HEK293 (cell line): ENCODE measurements at regions not wholly inside any gene's neighbourhood (a gene's known extent, or its start where the extent isn't known, plus 50 kb on each side); places are given as distances from the start of the nearest gene placed in this dataset.

Source experiments
- BCL11A ChIP-seq: fragments of 450-650 bp; formaldehyde crosslinking; IDR thresholded peaks from 2 replicates; pipeline ENCODE4 v1.5.1; 2016; ENCODE audit warnings: low read depth, missing biosample characterization, missing genetic modification characterization
- TF ChIP-seq, protein P1 (sequence below): fragments of 450-650 bp; formaldehyde crosslinking; IDR thresholded peaks from 2 replicates; pipeline ENCODE4 v1.5.1; 2016; ENCODE audit warnings: missing biosample characterization, missing genetic modification characterization

DNA sequence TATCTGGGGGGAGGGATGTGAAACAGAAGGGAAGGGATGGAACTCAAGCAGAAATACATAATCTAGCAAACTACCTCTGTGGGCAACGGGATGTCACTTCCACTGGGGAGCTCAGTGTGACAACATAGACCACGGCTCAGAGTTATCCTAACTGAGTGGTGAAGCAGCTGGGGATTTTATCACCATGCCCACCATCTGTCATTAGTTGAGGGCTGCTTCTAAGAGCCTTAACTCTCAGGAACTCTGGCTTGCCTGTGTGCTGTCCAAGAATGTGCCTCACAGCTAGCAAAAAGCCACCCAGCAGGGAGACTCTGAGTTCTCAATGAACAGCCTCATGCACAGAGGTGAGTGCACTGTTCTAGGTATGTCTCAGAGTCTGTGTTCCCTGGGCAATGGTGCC lies 90.6 kb upstream of the CXCL14 start:
- TF ChIP-seq, protein P1, sequence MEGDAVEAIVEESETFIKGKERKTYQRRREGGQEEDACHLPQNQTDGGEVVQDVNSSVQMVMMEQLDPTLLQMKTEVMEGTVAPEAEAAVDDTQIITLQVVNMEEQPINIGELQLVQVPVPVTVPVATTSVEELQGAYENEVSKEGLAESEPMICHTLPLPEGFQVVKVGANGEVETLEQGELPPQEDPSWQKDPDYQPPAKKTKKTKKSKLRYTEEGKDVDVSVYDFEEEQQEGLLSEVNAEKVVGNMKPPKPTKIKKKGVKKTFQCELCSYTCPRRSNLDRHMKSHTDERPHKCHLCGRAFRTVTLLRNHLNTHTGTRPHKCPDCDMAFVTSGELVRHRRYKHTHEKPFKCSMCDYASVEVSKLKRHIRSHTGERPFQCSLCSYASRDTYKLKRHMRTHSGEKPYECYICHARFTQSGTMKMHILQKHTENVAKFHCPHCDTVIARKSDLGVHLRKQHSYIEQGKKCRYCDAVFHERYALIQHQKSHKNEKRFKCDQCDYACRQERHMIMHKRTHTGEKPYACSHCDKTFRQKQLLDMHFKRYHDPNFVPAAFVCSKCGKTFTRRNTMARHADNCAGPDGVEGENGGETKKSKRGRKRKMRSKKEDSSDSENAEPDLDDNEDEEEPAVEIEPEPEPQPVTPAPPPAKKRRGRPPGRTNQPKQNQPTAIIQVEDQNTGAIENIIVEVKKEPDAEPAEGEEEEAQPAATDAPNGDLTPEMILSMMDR = no peak
- no peak for TF ChIP-seq BCL11A
